Nephron (organoid): ENCODE measurements at regions not wholly inside any gene's neighbourhood (a gene's known extent, or its start where the extent isn't known, plus 50 kb on each side); places are given as distances from the start of the nearest gene placed in this dataset.

Source experiments
- H3K27ac Mint-ChIP-seq, 3 experiments: 2 replicates each; pipeline ENCODE4 v1.8.0; 2020; ENCODE audit warnings: mixed read lengths in 3 of 3, mild to moderate bottlenecking in 2 of 3, moderate library complexity in 1 of 3
- H3K27me3 Mint-ChIP-seq: 2 replicates; pipeline ENCODE4 v1.8.0; 2021; ENCODE audit warnings: low read depth, mild to moderate bottlenecking, moderate library complexity, mixed read lengths
- H3K36me3 Mint-ChIP-seq: 2 replicates; pipeline ENCODE4 v1.8.0; 2020; ENCODE audit warnings: low read depth, mixed read lengths
- H3K4me1 Mint-ChIP-seq: 2 replicates; pipeline ENCODE4 v1.8.0; 2020; ENCODE audit warnings: mixed read lengths
- H3K4me3 Mint-ChIP-seq, 3 experiments: 2 replicates each; pipeline ENCODE4 v1.8.0; 2020; ENCODE audit warnings: mild to moderate bottlenecking in 3 of 3, mixed read lengths in 3 of 3, moderate library complexity in 2 of 3
- H3K9me3 Mint-ChIP-seq: 2 replicates; pipeline ENCODE4 v1.8.0; 2020; ENCODE audit warnings: mixed read lengths
- CTCF ChIP-seq, 3 experiments: fragments of 200-600 bp; sonication (generic); IDR thresholded peaks; one replicate each; pipeline ENCODE4 v1.5.0; 2021; ENCODE audit warnings: antibody characterized with exemption in 3 of 3; ENCODE audit not compliant: unreplicated experiment in 3 of 3

DNA sequence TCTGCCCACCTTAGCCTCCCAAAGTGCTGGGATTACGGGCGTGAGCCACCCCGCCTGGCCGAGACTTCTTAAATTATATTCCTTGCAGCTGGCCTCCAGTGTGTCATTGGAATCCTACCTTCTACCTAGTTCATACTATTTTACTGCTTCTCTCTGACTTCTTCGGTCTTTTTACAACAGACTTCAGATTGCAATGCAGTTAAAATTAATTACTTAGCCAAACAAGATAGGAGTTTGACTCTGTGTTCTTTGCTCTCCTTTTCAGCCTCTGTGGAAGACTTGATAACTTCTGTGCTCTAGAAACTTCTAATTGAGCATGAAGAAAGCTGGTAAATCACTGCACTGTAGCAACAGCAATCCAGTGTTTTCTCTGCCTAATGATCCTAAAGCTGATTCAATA lies 199.5 kb downstream of the GASK1B start:
- Mint-ChIP-seq H3K27ac (peak overlapping the region in 1 of 3 experiments; percentile 47), H3K27me3 (no peaks in the 10 kb centered on the region), H3K9me3 (no peaks in the 10 kb centered on the region), H3K4me3 (no peak overlapping the region), H3K36me3 (no peaks in the 10 kb centered on the region), H3K4me1 (peaks cover 10% of the 10 kb centered on the region)
- no peak for TF ChIP-seq CTCF (IDR thresholded peaks at IDR 0.05; ENCODE audit: unreplicated experiment in 3 of 3)

DNA sequence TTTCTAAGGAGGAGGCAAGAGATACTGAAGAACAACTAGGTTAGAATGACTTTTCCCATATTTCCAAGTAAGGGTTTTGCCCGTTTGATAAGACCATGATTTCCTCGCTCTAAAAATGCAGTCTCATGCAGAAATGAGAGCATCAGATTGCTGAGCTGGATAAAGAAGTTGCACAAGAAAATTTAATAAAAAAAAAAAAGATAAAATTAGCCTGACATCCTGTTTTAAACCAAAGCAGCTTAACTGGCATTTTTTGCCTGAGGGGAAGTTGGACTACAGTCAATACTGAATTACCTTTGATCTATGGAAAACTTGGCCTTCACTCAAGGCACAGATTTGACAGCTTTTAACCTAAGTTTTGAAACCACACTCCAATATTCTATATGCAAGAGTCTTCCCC lies 208.4 kb downstream of the GASK1B start:
- H3K4me1 Mint-ChIP-seq, result no peaks in the 10 kb centered on the region
- H3K9me3 Mint-ChIP-seq, result no peaks in the 10 kb centered on the region
- H3K27ac Mint-ChIP-seq, result no peak overlapping the region
- H3K27me3 Mint-ChIP-seq, result no peaks in the 10 kb centered on the region
- no peak for TF ChIP-seq CTCF (IDR thresholded peaks at IDR 0.05; ENCODE audit: unreplicated experiment in 3 of 3)
- H3K4me3 Mint-ChIP-seq, result no peak overlapping the region
- H3K36me3 Mint-ChIP-seq, result no peaks in the 10 kb centered on the region

DNA sequence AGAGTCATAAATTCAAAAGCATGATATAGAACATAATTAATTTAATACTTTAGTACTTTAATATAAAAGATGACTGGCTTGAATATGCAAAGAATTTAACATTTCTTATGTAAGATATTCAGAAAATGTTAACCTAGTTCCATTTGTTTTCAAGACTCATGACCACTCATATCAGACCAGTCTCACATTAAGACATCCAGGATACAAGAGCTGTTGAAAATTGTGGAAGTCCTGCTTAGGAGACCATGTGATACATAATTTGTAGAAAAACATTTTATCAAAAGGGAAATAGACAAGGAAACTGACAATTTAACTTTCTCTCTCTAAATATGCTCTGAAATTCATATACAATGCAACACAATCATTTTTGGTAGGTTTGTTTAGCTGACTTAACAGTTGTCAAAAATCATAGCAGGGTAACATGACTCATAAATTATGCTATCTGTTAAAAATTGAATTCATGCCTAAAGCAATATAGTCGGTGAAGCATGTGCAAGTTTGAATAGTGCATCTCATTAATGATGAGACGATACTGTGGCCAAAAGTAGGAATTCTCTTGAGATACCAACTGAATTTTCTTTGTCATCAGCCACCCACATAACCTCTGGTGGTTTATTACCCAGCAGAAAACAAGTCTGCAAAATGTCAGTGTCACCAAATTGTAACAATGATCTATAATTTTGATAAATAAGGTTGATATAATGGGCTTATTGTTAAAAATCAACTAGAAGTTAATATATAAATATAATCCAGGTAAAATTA lies 211.4 kb downstream of the GASK1B start:
- no peaks in the 10 kb centered on the region for H3K9me3 Mint-ChIP-seq
- no peak overlapping the region for H3K27ac Mint-ChIP-seq
- H3K4me3 Mint-ChIP-seq, result no peak overlapping the region
- H3K27me3 Mint-ChIP-seq, result no peaks in the 10 kb centered on the region
- H3K4me1 Mint-ChIP-seq, result no peaks in the 10 kb centered on the region
- no peak for TF ChIP-seq CTCF (IDR thresholded peaks at IDR 0.05; ENCODE audit: unreplicated experiment in 3 of 3)
- no peaks in the 10 kb centered on the region for H3K36me3 Mint-ChIP-seq

GRCh38 chr4:157957905-157958304 lies 214.9 kb downstream of the GASK1B start:
- H3K27ac Mint-ChIP-seq, result no peak overlapping the region
- no peak for TF ChIP-seq CTCF (IDR thresholded peaks at IDR 0.05; ENCODE audit: unreplicated experiment in 3 of 3)
- no peaks in the 10 kb centered on the region for H3K9me3 Mint-ChIP-seq
- H3K4me1 Mint-ChIP-seq, result no peaks in the 10 kb centered on the region
- no peaks in the 10 kb centered on the region for H3K36me3 Mint-ChIP-seq
- H3K27me3 Mint-ChIP-seq, result no peaks in the 10 kb centered on the region
- H3K4me3 Mint-ChIP-seq, result no peak overlapping the region

DNA sequence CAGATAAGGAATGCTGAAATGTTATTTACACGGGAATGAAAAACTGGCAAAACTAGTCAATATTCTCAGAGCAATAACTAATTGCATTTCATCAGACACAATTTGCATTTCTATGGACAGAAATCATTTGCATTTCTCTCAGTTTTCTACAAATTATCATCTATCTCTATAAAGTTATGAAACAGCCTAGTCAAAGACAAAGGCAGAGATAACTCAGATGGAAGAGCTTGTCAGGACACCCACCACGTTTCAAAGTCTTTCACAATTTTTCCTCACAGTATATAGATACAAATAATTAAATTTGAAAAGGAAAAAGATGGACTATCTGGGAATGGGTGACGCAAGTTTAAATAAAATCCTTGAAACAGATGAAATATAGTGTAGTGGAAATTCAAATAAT lies 230.8 kb downstream of the GASK1B start:
- Mint-ChIP-seq H3K27ac (no peak overlapping the region), H3K9me3 (no peaks in the 10 kb centered on the region), H3K36me3 (no peaks in the 10 kb centered on the region), H3K4me3 (no peak overlapping the region), H3K27me3 (no peaks in the 10 kb centered on the region), H3K4me1 (no peaks in the 10 kb centered on the region)
- no peak for TF ChIP-seq CTCF (IDR thresholded peaks at IDR 0.05; ENCODE audit: unreplicated experiment in 3 of 3)

DNA sequence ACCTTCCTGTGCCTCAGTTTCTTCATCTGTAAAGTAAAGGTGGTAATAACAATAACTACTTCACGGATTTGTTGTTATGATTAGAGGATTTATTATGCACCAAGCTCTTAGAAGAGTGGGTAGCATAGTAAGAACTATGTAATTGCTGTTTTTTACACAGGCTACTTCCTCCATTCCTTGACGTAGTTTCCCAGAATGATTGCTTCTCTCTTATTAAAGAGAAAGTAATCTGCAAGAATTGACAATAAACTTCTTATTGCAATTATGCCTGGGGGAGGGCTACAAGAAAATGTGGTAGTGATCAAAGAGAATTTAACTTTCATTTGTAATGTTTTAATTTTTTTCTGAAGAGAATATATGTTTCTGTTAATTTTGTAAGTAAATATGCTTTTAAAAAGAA lies 238.7 kb downstream of the GASK1B start:
- Mint-ChIP-seq H3K9me3 (no peaks in the 10 kb centered on the region), H3K27me3 (no peaks in the 10 kb centered on the region), H3K4me1 (no peaks in the 10 kb centered on the region), H3K4me3 (no peak overlapping the region), H3K36me3 (no peaks in the 10 kb centered on the region), H3K27ac (no peak overlapping the region)
- TF ChIP-seq CTCF (IDR thresholded peaks at IDR 0.05; ENCODE audit: unreplicated experiment in 3 of 3), result no peak
